NCI-H1092 treated with DMSO at 0.1 percent for 48 hours (cell line): ENCODE measurements at regions not wholly inside any gene's neighbourhood (a gene's known extent, or its start where the extent isn't known, plus 50 kb on each side); places are given as distances from the start of the nearest gene placed in this dataset.

ENCODE experiments used
- DNase-seq: peaks from one replicate; lab custom pipeline; 2025; lab: John Stamatoyannopoulos, UW

DNA sequence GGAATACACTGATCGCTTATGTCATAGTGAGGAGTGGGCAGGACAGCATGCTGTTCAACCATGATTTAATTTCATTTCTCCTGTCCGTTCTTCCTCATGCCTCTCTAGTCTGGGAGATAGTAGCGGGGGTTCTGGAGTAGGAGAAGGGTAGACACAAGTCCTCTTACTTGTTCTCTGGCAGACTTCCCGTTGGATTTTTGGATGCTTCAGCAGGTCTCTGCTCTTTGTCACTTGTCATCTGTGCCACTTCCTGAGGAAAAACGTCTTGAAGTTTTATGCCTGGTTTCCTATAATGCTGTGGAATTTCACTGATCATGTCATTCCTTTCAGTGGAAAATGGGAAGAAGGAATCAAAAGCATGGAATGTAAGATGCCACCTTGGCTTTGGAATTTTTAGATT is 154.7 kb downstream of the GATB start:
- no peak for DNase-seq

- DNase-seq = no peak
Measured at GRCh38 chr4:151610229-151610628, 150.6 kb downstream of the GATB start.

GRCh38 chr4:151611960-151612359 is 148.8 kb downstream of the GATB start:
- DNase-seq = no peak

DNA sequence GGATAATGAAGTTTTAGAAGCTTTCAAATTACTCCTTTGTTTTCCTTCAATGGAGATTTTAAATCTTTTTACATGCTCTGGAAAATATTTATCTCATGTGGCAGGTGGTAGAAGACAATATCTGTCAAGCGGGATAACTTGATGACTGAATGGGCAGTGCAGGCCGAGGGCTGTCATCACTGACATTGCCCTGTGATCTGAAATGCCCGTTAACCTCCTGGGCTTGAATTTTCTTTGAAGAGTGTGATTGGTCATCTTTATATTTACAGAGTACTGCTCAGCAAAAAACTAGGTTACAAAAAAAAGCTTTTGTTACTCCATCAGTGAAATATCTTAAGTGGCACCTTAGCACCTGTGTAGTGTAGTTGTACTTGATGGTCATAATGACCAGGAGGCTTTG is 147.5 kb downstream of the GATB start:
- DNase-seq = no peak

DNA sequence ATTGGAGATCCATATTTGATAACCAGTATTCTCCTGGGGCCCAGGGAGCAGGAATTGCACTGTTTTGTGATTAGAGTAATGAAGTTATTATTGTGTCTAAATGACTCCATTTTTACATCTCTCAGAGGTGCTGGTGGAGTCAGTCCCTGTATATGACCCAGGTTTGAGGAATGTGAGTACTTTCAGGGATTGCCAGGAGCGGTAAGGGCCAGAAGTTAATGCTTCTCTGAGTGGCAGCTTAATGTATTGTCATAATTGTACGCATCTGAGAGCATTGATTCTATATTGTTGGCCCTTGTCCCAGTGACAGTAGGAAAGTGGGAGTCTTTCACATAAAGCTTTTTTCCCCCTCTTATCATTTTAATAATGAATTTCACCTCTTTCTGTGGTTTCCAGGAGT is 146.2 kb downstream of the GATB start:
- DNase-seq = no peak

- no peak for DNase-seq
Measured at GRCh38 chr4:151618858-151619257, 141.9 kb downstream of the GATB start.

GRCh38 chr4:151620066-151620465 is 140.7 kb downstream of the GATB start:
- DNase-seq = no peak
